Colonic mucosa (tissue), 4 donors: ENCODE measurements at regions not wholly inside any gene's neighbourhood (a gene's known extent, or its start where the extent isn't known, plus 50 kb on each side); places are given as distances from the start of the nearest gene placed in this dataset.

ENCODE experiments used
- DNase-seq: peaks from one replicate; pipeline ENCODE4 v3.0.0-alpha.2; 2020
- H3K27ac ChIP-seq: fragments of 200-600 bp; one replicate; pipeline ENCODE4 v1.8.0; 2021
- H3K27me3 ChIP-seq: fragments of 200-600 bp; one replicate; pipeline ENCODE4 v1.8.0; 2021
- H3K36me3 ChIP-seq: fragments of 200-600 bp; one replicate; pipeline ENCODE4 v1.8.0; 2021
- H3K4me1 ChIP-seq: fragments of 200-600 bp; one replicate; pipeline ENCODE4 v1.8.0; 2021; ENCODE audit warnings: mild to moderate bottlenecking
- H3K4me3 ChIP-seq: fragments of 200-600 bp; one replicate; pipeline ENCODE4 v1.8.0; 2021
- H3K9ac ChIP-seq, 2 donors: one replicate each; pipeline ENCODE4 v1.7.0; 2013; ENCODE audit warnings: control low read depth in 2 of 2, low read depth in 2 of 2, low read length in 2 of 2
- H3K9me3 ChIP-seq: fragments of 200-600 bp; one replicate; pipeline ENCODE4 v1.8.0; 2021
- CTCF ChIP-seq: fragments of 200-600 bp; IDR thresholded peaks from one replicate; pipeline ENCODE4 v1.8.0; 2022; ENCODE audit warnings: antibody characterized with exemption, mild to moderate bottlenecking
- intact Hi-C: fragments of 100-400 bp; cut with DNase I; formaldehyde crosslinking; loops from one replicate; pipeline ENCODE4 v1.14.1; 2022
- donor health status: healthy.
- donor health status: DM: no; HTN: no; CAD: no.
- donor health status: DM: no; HTN: no; CAD: no.

- no peak for TF ChIP-seq CTCF
- Histone ChIP-seq H3K9me3 (no peaks in the 10 kb centered on the region), H3K4me3 (no peak overlapping the region), H3K27ac (no peak overlapping the region), H3K4me1 (no peaks in the 10 kb centered on the region), H3K36me3 (no peaks in the 10 kb centered on the region), H3K9ac (no peak overlapping the region), H3K27me3 (no peaks in the 10 kb centered on the region)
- intact Hi-C loops = no loop called here
- no peak for DNase-seq
Observed at GRCh38 chr14:30045720-30046119, 118.1 kb upstream of the PRKD1 start.

GRCh38 chr14:30053103-30053502, 125.5 kb upstream of the PRKD1 start:
- intact Hi-C loops = no loop called here
- Histone ChIP-seq H3K36me3 (no peaks in the 10 kb centered on the region), H3K4me3 (no peak overlapping the region), H3K9ac (no peak overlapping the region), H3K9me3 (no peaks in the 10 kb centered on the region), H3K4me1 (no peaks in the 10 kb centered on the region), H3K27ac (no peak overlapping the region), H3K27me3 (no peaks in the 10 kb centered on the region)
- DNase-seq = no peak
- no peak for TF ChIP-seq CTCF

- intact Hi-C loops = no loop called here
- H3K27ac ChIP-seq = no peak overlapping the region
- no peak for TF ChIP-seq CTCF
- no peaks in the 10 kb centered on the region for H3K4me1 ChIP-seq
- no peaks in the 10 kb centered on the region for H3K27me3 ChIP-seq
- no peak overlapping the region for H3K4me3 ChIP-seq
- H3K9me3 ChIP-seq = no peaks in the 10 kb centered on the region
- H3K9ac ChIP-seq = no peak overlapping the region
- DNase-seq = no peak
- H3K36me3 ChIP-seq = no peaks in the 10 kb centered on the region
Observed at GRCh38 chr14:30054201-30054600, 126.6 kb upstream of the PRKD1 start.

GRCh38 chr14:30058401-30058800, 130.8 kb upstream of the PRKD1 start:
- intact Hi-C loops = no loop called here
- DNase-seq = no peak
- Histone ChIP-seq H3K9me3 (no peaks in the 10 kb centered on the region), H3K4me3 (no peak overlapping the region), H3K4me1 (no peaks in the 10 kb centered on the region), H3K27ac (no peak overlapping the region), H3K27me3 (no peaks in the 10 kb centered on the region), H3K9ac (no peak overlapping the region), H3K36me3 (no peaks in the 10 kb centered on the region)
- no peak for TF ChIP-seq CTCF

GRCh38 chr14:30063746-30064145, 136.1 kb upstream of the PRKD1 start:
- no peaks in the 10 kb centered on the region for H3K27me3 ChIP-seq

More at GRCh38 chr14:30063746-30064145, 136.1 kb upstream of the PRKD1 start:
- no peak for TF ChIP-seq CTCF
- Histone ChIP-seq H3K36me3 (no peaks in the 10 kb centered on the region), H3K27ac (no peak overlapping the region), H3K9ac (no peak overlapping the region), H3K9me3 (no peaks in the 10 kb centered on the region), H3K4me3 (no peak overlapping the region), H3K4me1 (no peaks in the 10 kb centered on the region)
- intact Hi-C loops = no loop called here
- no peak for DNase-seq
